Stimulated activated memory B cell treated with anti-CD40 and anti-IgM and Interleukin-4, amounts not matched to agents 10 μg/mL and 1 μg/mL and 100 μg/mL, for 72 hours (primary cell): ENCODE measurements at regions not wholly inside any gene's neighbourhood (a gene's known extent, or its start where the extent isn't known, plus 50 kb on each side); places are given as distances from the start of the nearest gene placed in this dataset.
"Not testable (repeated sequence)": the region's sequence is repeated elsewhere in the genome, so short reads cannot be mapped to it uniquely, and the experiment has no call there.

Source experiments
- ATAC-seq: fragments of 150-1000 bp; cut with Tn5 transposase; 2 replicates; pipeline ENCODE4 v1.10.0; 2021
- H3K27ac Mint-ChIP-seq: one replicate; pipeline ENCODE4 v1.8.0; 2022; ENCODE audit warnings: mild to moderate bottlenecking, mixed read lengths
- H3K27me3 Mint-ChIP-seq: one replicate; pipeline ENCODE4 v1.8.0; 2022; ENCODE audit warnings: mixed read lengths
- H3K36me3 Mint-ChIP-seq: one replicate; pipeline ENCODE4 v1.8.0; 2022; ENCODE audit warnings: mixed read lengths
- H3K4me1 Mint-ChIP-seq: one replicate; pipeline ENCODE4 v1.8.0; 2022; ENCODE audit warnings: mixed read lengths
- H3K4me3 Mint-ChIP-seq: one replicate; pipeline ENCODE4 v1.8.0; 2022; ENCODE audit warnings: mild to moderate bottlenecking, moderate library complexity, mixed read lengths
- H3K9me3 Mint-ChIP-seq: one replicate; pipeline ENCODE4 v1.8.0; 2022; ENCODE audit warnings: mixed read lengths

GRCh38 chr4:56156141-56156540, 207.4 kb downstream of the CEP135 start:
- no peak for ATAC-seq
- H3K4me1 Mint-ChIP-seq: no peaks in the 10 kb centered on the region
- no peak overlapping the region for H3K4me3 Mint-ChIP-seq
- H3K27ac Mint-ChIP-seq: no peak overlapping the region
- H3K36me3 Mint-ChIP-seq: no peaks in the 10 kb centered on the region
- H3K9me3 Mint-ChIP-seq: no peaks in the 10 kb centered on the region
- peaks cover 16% of the 10 kb centered on the region for H3K27me3 Mint-ChIP-seq

- no peaks in the 10 kb centered on the region for H3K36me3 Mint-ChIP-seq
- no peak for ATAC-seq
- peaks cover 16% of the 10 kb centered on the region for H3K27me3 Mint-ChIP-seq
- no peaks in the 10 kb centered on the region for H3K9me3 Mint-ChIP-seq
- no peaks in the 10 kb centered on the region for H3K4me1 Mint-ChIP-seq
- H3K4me3 Mint-ChIP-seq: no peak overlapping the region
- no peak overlapping the region for H3K27ac Mint-ChIP-seq
These were observed 206.7 kb downstream of the CEP135 start for GRCh38 chr4:56155432-56155831.

DNA sequence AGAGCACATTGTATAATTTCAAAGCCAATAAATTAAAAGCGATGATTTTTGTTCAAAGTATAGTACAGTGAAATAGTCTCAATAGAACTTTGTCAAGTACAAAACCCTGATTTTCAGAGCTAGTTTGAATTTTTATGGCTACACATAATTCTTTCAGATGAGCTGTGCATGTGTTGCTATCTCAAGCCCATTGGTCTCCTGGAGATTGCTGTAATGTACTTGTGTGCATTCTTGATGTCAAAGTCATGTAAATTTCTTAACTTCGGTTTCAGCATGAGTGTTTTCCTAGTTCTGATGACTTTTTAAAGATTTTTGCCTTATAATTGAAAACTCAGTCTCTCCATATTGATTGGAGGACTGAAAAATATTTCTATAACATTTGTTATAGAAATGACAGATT, 200.8 kb downstream of the CEP135 start:
- ATAC-seq: no peak
- Mint-ChIP-seq H3K4me3 (no peak overlapping the region), H3K4me1 (no peaks in the 10 kb centered on the region)

DNA sequence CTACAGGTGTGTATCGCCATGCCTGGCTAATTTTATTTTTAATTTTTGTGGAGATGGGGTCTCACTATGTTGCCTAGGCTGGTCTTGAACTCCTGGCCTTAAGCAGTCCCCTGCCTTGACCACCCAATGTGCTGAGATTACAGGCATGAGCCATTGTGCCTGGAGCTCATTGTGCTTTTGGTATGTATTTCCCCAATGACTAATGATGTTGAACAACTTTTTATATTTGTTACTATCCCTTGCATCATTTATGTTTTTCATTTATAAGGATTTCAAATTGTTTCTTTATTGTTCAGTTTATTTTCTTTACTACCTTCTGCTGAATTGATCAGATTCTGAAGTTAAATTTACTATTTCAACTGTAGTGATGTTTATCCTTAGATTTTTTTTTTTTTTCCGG, 199.7 kb downstream of the CEP135 start:
- Mint-ChIP-seq H3K9me3 (no peaks in the 10 kb centered on the region), H3K27me3 (peaks cover 8% of the 10 kb centered on the region), H3K4me1 (no peaks in the 10 kb centered on the region), H3K36me3 (no peaks in the 10 kb centered on the region), H3K27ac (no peak overlapping the region), H3K4me3 (no peak overlapping the region)
- no peak for ATAC-seq

More for the DNA sequence above, 200.8 kb downstream of the CEP135 start:
- peaks cover 16% of the 10 kb centered on the region for H3K27me3 Mint-ChIP-seq
- no peaks in the 10 kb centered on the region for H3K36me3 Mint-ChIP-seq
- no peaks in the 10 kb centered on the region for H3K9me3 Mint-ChIP-seq
- H3K27ac Mint-ChIP-seq: no peak overlapping the region

DNA sequence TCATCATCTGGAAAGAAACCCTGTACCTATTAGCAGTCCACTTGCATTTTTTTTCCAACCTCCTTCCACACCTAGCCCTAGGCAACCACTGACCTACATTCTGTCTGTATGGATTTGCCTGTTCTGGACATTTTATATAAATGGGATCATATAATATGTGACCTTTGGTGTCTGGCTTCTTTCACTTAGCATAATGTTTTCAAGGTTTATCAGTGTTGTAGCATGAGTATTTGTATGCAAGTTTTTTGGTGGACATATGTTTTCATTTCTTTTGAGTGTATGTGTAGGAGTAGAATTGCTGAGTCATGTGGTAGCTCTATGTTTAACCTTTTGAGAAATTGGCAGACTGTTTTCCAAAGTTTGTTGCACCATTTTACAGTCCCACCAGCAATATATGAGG, 198.6 kb downstream of the CEP135 start:
- no peaks in the 10 kb centered on the region for H3K36me3 Mint-ChIP-seq
- no peak overlapping the region for H3K27ac Mint-ChIP-seq
- H3K27me3 Mint-ChIP-seq: no peaks in the 10 kb centered on the region
- no peak overlapping the region for H3K4me3 Mint-ChIP-seq
- no peaks in the 10 kb centered on the region for H3K9me3 Mint-ChIP-seq
- H3K4me1 Mint-ChIP-seq: no peaks in the 10 kb centered on the region
- ATAC-seq: no peak

DNA sequence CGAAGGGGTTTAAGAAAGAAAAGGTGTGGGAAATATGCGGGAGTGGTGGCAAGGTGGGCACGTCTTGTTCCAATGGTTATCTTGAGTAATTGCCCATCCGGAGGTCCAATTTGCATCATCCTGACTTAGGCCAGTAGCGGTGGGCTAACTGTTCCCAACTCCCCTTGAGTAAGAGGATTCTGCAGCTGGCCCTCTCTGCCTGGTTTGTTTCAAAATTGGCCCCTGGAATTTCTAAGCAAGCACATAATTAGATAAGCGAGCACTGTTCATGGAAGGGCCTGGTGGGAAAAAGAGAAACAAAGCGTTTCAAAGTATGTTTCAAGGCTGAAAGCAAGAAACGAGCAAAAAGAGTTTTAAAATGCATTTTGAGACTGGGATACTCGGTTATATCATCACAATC, 198.2 kb downstream of the CEP135 start:
- Mint-ChIP-seq H3K27me3 (no peaks in the 10 kb centered on the region), H3K36me3 (no peaks in the 10 kb centered on the region), H3K9me3 (no peaks in the 10 kb centered on the region), H3K27ac (no peak overlapping the region), H3K4me3 (no peak overlapping the region), H3K4me1 (no peaks in the 10 kb centered on the region)
- ATAC-seq: no peak

DNA sequence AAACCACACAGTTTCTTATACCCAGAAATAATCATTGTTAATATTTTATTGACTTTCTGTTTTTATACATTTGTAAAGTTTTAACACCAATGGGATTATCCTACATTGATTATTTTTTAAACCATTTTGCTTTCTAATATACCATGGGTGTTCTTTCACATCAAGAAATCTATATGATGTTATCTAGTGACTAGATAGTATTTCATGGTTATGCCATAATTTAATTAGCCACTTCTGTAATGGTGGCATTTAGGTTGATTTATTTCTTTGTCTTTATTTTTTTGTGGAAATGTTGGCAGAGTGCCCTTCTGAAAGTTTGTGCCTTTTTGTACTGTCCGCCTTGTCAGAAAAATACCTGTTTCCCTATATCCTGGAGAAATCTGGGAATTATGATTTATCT, 193.3 kb downstream of the CEP135 start:
- Mint-ChIP-seq H3K27me3 (no peaks in the 10 kb centered on the region), H3K27ac (no peak overlapping the region), H3K36me3 (no peaks in the 10 kb centered on the region), H3K9me3 (no peaks in the 10 kb centered on the region), H3K4me3 (no peak overlapping the region), H3K4me1 (no peaks in the 10 kb centered on the region)
- ATAC-seq: no peak

DNA sequence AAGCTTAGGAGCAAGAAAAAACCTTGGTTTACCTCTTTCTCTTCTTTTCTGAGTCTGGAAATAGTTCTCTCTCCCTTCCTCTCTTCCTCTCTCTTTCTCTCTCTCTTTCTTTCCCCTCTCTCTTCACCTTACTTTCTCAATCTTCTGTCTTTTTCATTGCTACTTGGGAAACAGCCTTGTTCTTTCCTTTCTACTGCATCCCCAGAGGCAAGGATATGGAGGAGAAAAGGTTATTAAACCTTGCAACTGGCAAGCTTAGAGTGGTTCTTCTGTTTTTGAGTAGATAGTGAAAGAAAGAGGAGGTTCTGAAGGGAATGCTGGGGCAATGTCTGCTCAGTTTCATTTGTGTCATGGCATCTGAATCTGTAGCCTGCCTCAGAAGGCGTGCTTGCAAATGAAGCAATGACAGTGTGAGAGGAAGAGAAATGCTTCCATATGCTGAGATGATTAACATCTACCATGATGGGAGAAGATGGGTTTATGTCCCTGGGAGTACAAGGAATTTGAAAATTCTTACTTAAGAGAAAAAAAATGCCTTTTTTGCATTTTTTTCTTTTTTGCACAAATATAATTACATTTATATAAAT, 190.6 kb downstream of the CEP135 start:
- H3K27ac Mint-ChIP-seq: no peak overlapping the region
- no peaks in the 10 kb centered on the region for H3K4me1 Mint-ChIP-seq
- H3K9me3 Mint-ChIP-seq: no peaks in the 10 kb centered on the region
- ATAC-seq: no peak
- no peaks in the 10 kb centered on the region for H3K27me3 Mint-ChIP-seq
- H3K4me3 Mint-ChIP-seq: no peak overlapping the region
- no peaks in the 10 kb centered on the region for H3K36me3 Mint-ChIP-seq

GRCh38 chr4:56134834-56135233, 186.1 kb downstream of the CEP135 start:
- H3K4me3 Mint-ChIP-seq, H3K27ac Mint-ChIP-seq, H3K9me3 Mint-ChIP-seq, H3K36me3 Mint-ChIP-seq, ATAC-seq, H3K27me3 Mint-ChIP-seq: not testable (repeated sequence)
- peaks cover 12% of the 10 kb centered on the region for H3K4me1 Mint-ChIP-seq

DNA sequence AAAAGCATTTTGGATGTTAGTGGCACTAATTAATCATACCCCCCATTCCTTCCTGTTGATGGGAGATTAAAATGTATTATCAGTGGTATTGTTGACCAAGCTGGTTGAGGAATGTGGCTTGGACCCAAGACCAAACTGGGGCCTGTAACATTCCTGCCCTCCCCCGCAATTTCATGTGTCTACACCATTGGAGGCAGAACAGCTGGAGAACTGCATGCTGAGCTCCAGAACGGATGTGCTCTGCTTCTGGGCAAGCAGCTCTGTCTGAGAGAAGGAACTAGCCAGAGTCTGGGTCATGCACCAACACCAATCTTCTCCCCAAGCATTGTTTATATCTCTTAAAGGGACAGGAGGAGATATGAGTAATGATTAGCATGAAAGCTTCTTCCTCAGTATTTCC, 185.5 kb downstream of the CEP135 start:
- no peak for ATAC-seq
- Mint-ChIP-seq H3K36me3 (no peaks in the 10 kb centered on the region), H3K4me1 (peaks cover 12% of the 10 kb centered on the region), H3K27ac (no peak overlapping the region), H3K27me3 (no peaks in the 10 kb centered on the region), H3K9me3 (no peaks in the 10 kb centered on the region), H3K4me3 (no peak overlapping the region)

GRCh38 chr4:56132835-56133234, 184.1 kb downstream of the CEP135 start:
- H3K36me3 Mint-ChIP-seq: no peaks in the 10 kb centered on the region
- H3K9me3 Mint-ChIP-seq: no peaks in the 10 kb centered on the region
- H3K4me1 Mint-ChIP-seq: peaks cover 12% of the 10 kb centered on the region
- ATAC-seq: no peak
- no peak overlapping the region for H3K4me3 Mint-ChIP-seq
- no peak overlapping the region for H3K27ac Mint-ChIP-seq
- no peaks in the 10 kb centered on the region for H3K27me3 Mint-ChIP-seq

DNA sequence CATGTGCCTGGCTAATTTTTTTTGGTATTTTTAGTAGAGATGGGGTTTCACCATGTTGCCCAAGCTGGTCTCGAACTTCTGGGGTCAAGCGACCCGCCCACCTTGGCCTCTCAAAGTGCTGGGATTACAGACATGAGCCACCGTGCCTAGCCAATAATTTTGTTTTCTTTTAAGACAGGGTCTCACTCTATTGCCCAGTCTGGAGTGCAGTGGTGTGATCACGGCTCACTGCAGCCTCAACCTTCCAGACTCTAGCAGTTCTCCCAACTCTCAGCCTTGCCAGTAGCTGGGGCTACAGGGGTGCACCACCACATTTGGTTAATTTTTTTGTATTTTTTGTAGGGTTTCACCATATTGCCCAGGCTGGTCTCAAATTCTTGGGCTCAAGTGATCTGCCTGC, 183.4 kb downstream of the CEP135 start:
- ATAC-seq, H3K9me3 Mint-ChIP-seq, H3K4me3 Mint-ChIP-seq, H3K36me3 Mint-ChIP-seq, H3K27me3 Mint-ChIP-seq, H3K27ac Mint-ChIP-seq: not testable (repeated sequence)
- peaks cover 12% of the 10 kb centered on the region for H3K4me1 Mint-ChIP-seq

- H3K27me3 Mint-ChIP-seq: peaks cover 9% of the 10 kb centered on the region
- H3K27ac Mint-ChIP-seq: no peak overlapping the region
- H3K4me1 Mint-ChIP-seq: peaks cover 12% of the 10 kb centered on the region
- ATAC-seq: no peak
- H3K9me3 Mint-ChIP-seq: no peaks in the 10 kb centered on the region
- no peaks in the 10 kb centered on the region for H3K36me3 Mint-ChIP-seq
- H3K4me3 Mint-ChIP-seq: no peak overlapping the region
These were observed 181.9 kb downstream of the CEP135 start for GRCh38 chr4:56130606-56131155.

DNA sequence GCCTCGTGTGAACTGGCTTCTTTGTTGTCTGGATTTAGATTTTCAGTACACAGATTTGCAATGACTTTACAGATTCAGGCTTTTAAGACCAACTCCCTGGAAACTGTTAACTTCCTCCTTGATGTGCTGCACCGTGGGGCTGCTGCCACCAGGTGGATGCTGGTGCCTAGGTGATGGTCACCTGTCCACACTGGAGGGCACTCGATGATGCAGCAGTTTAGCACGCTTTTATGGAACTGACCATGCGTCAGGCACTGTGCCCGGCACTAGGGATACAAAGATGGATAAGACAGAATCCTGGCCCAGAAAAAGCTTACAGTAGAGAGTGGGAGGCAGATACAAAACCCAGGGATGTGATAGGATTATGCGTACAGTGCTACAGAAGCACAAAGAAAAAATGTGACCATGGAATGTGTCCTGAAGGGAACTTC, 180.7 kb downstream of the CEP135 start:
- peaks cover 12% of the 10 kb centered on the region for H3K4me1 Mint-ChIP-seq
- no peak overlapping the region for H3K4me3 Mint-ChIP-seq
- H3K9me3 Mint-ChIP-seq: no peaks in the 10 kb centered on the region
- no peak overlapping the region for H3K27ac Mint-ChIP-seq
- no peaks in the 10 kb centered on the region for H3K36me3 Mint-ChIP-seq
- H3K27me3 Mint-ChIP-seq: peaks cover 9% of the 10 kb centered on the region
- ATAC-seq: peak; percentile 67

- no peak for ATAC-seq
- Mint-ChIP-seq H3K4me1 (peaks cover 12% of the 10 kb centered on the region), H3K27me3 (peaks cover 9% of the 10 kb centered on the region), H3K9me3 (no peaks in the 10 kb centered on the region), H3K36me3 (no peaks in the 10 kb centered on the region), H3K27ac (no peak overlapping the region), H3K4me3 (no peak overlapping the region)
These were observed 179.5 kb downstream of the CEP135 start for GRCh38 chr4:56128213-56128612.

- Mint-ChIP-seq H3K36me3 (no peaks in the 10 kb centered on the region), H3K27me3 (peaks cover 9% of the 10 kb centered on the region), H3K9me3 (no peaks in the 10 kb centered on the region), H3K27ac (no peak overlapping the region), H3K4me1 (peaks cover 12% of the 10 kb centered on the region), H3K4me3 (no peak overlapping the region)
- no peak for ATAC-seq
These were observed 179.0 kb downstream of the CEP135 start for GRCh38 chr4:56127716-56128115.
